ENCODE measurements at regions not wholly inside any gene's neighbourhood (a gene's known extent, or its start where the extent isn't known, plus 50 kb on each side); places are given as distances from the start of the nearest gene placed in this dataset.

- intact Hi-C loops (cut with DNase I), result no loop called here
- no peak overlapping the region for H3K4me3 ChIP-seq
- TF ChIP-seq CTCF (IDR thresholded peaks at IDR 0.05), result no peak
- H3K4me1 ChIP-seq, result no peaks in the 10 kb centered on the region
- DNase-seq (no peak), ATAC-seq (no peak)
- H3K27ac ChIP-seq, result no peak overlapping the region
- peaks cover 0 to 14% of the 10 kb centered on the region in 2 donors for H3K27me3 ChIP-seq
- no peaks in the 10 kb centered on the region for H3K36me3 ChIP-seq
- peaks cover 0 to under 1% of the 10 kb centered on the region in 2 donors for H3K9me3 ChIP-seq
These were observed 604.2 kb downstream of the GALR1 start for GRCh38 chr18:77853859-77854258.

- H3K4me1 ChIP-seq, result no peaks in the 10 kb centered on the region
- intact Hi-C loops (cut with DNase I), result no loop called here
- no peak for TF ChIP-seq CTCF (IDR thresholded peaks at IDR 0.05)
- DNase-seq (no peak), ATAC-seq (no peak)
- no peak overlapping the region for H3K4me3 ChIP-seq
- H3K9me3 ChIP-seq, result no peaks in the 10 kb centered on the region
- H3K36me3 ChIP-seq, result no peaks in the 10 kb centered on the region
- H3K27ac ChIP-seq, result no peak overlapping the region
- H3K27me3 ChIP-seq, result no peaks in the 10 kb centered on the region
These were observed 608.3 kb downstream of the GALR1 start for GRCh38 chr18:77857678-77858655.

- DNase-seq, result no peak
- Histone ChIP-seq H3K27me3 (no peaks in the 10 kb centered on the region), H3K27ac (no peak overlapping the region), H3K4me1 (no peaks in the 10 kb centered on the region), H3K9me3 (no peaks in the 10 kb centered on the region), H3K36me3 (no peaks in the 10 kb centered on the region), H3K4me3 (no peak overlapping the region)
- intact Hi-C loops (cut with DNase I), result no loop called here
- ATAC-seq, result no peak
- TF ChIP-seq CTCF (IDR thresholded peaks at IDR 0.05), result no peak
These were observed 610.0 kb downstream of the GALR1 start for GRCh38 chr18:77859634-77860033.

GRCh38 chr18:77862066-77862757, 612.6 kb downstream of the GALR1 start:
- H3K9me3 ChIP-seq, result no peaks in the 10 kb centered on the region
- H3K4me1 ChIP-seq, result no peaks in the 10 kb centered on the region
- no peak for ATAC-seq
- intact Hi-C loops (cut with DNase I), result no loop called here
- no peaks in the 10 kb centered on the region for H3K27me3 ChIP-seq
- no peak overlapping the region for H3K4me3 ChIP-seq
- H3K27ac ChIP-seq, result no peak overlapping the region
- no peak for DNase-seq
- no peaks in the 10 kb centered on the region for H3K36me3 ChIP-seq
- no peak for TF ChIP-seq CTCF (IDR thresholded peaks at IDR 0.05)

- intact Hi-C loops (cut with DNase I), result no loop called here
- DNase-seq, result peak in 1 of 4 donors; percentile 63
- no peaks in the 10 kb centered on the region for H3K36me3 ChIP-seq
- H3K9me3 ChIP-seq, result no peaks in the 10 kb centered on the region
- no peak for TF ChIP-seq CTCF (IDR thresholded peaks at IDR 0.05)
- no peak overlapping the region for H3K4me3 ChIP-seq
- ATAC-seq, result no peak
- H3K27me3 ChIP-seq, result no peaks in the 10 kb centered on the region
- H3K27ac ChIP-seq, result no peak overlapping the region
- H3K4me1 ChIP-seq, result no peaks in the 10 kb centered on the region
These were observed 616.2 kb downstream of the GALR1 start for GRCh38 chr18:77865853-77866252.

All from left lung (tissue), 4 donors.